Neuronal stem cell (in vitro differentiated cells): ENCODE measurements at regions not wholly inside any gene's neighbourhood (a gene's known extent, or its start where the extent isn't known, plus 50 kb on each side); places are given as distances from the start of the nearest gene placed in this dataset. TPM values are rescaled to one million over a fixed set of nuclear protein-coding genes. Genes with fewer than 3 reads are reported as not detected.

Source experiments
- small RNA-seq: library from polyadenylated mRNA; stranded (forward); fragments of <200 nt; extraction: miRNeasy Mini kit (QIAGEN cat#:217004); gene quantifications from one replicate; pipeline ENCODE3, GENCODE V24; 2013; ENCODE audit not compliant: insufficient read depth

Small RNA genes lying in the stretch of these regions (small RNA-seq; reads per million reads assigned to genes)
- gene RNA5SP182, result not detected
